ENCODE measurements at regions not wholly inside any gene's neighbourhood (a gene's known extent, or its start where the extent isn't known, plus 50 kb on each side); places are given as distances from the start of the nearest gene placed in this dataset.
"Not testable (repeated sequence)": the region's sequence is repeated elsewhere in the genome, so short reads cannot be mapped to it uniquely, and the experiment has no call there.

- DNase-seq (ENCODE audit: low read depth in 3 of 3): no peak
These were observed 148.3 kb upstream of the ARHGEF26 start for GRCh38 chr3:153972862-153973261.

DNA sequence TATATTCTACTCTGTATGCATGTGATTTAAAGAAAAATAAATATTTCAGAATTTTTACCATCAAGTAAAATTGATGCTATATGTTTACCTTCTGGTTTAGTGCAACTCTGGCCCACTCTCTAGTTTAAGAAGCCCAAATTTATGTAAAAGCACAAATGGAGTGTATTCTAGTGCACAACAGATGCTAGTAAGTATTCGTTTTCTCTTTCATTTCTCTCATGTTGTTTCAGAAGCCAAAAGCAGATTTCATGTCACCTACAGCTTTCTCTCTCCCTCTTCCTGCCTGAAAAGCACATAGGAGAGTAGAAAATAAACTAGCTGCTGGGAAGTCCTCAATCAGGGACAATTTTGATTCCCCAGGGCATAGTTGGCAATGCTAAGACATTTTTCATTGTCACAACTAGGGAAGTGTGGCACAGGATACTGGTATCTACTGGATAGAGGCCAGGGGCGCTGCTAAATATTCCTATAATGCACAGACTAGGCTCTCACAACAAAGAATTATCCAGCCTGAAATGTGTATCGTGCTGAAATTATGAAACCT lies 147.4 kb upstream of the ARHGEF26 start:
- no peak for DNase-seq (ENCODE audit: low read depth in 3 of 3)

- no peak for DNase-seq (ENCODE audit: low read depth in 3 of 3)
These were observed 146.6 kb upstream of the ARHGEF26 start for GRCh38 chr3:153974614-153975013.

DNA sequence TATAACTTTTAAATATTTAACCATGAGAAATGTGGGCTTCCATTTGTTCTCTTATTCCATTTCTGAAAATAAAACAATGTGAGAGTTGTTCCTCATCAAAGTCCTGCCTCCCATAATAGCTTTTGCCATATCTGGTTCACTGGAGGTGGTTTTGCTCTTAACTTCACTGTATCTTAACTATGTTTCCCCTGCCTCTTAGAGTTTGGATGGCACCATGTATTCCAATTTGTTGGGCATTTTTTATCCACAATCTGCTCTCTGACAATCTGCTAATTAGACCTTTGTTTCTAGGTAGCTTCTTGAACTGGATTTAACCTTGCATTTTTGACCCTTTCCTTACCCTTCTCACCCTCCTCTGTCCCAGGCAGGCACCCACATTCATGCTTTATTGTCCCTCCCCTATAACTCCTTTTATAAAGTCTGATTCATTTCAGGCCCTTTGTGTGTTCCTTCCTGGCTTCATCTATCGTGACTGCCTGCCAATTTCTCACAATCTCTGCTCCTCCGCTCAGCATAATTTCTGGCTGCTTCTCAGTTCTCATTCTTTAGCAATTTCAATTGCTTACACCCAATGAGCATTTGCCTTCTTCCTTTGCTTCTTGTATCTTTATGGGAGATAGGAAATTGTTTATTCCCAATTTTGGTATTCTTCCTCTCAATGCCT lies 144.2 kb upstream of the ARHGEF26 start:
- no peak for DNase-seq (ENCODE audit: low read depth in 3 of 3)

DNA sequence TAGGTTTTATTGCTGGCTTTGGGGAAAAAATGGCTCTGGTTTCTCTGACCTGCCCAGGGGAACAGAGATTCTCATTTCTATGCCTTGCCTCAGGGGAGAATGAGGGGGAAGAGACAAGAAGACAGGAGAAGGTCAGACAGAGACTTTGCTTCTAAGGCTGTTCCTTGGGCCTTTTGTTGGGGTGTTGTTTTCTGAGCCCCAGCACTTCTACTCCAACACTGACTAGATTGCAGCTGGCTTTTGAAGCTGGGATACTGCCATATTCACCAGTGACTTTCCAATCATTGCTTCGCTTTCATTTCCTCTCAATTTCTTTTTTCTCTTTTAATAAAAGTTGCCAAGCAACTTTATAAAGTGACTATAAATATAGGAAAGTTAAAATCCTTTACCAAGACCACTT lies 143.2 kb upstream of the ARHGEF26 start:
- no peak for DNase-seq (ENCODE audit: low read depth in 3 of 3)

DNA sequence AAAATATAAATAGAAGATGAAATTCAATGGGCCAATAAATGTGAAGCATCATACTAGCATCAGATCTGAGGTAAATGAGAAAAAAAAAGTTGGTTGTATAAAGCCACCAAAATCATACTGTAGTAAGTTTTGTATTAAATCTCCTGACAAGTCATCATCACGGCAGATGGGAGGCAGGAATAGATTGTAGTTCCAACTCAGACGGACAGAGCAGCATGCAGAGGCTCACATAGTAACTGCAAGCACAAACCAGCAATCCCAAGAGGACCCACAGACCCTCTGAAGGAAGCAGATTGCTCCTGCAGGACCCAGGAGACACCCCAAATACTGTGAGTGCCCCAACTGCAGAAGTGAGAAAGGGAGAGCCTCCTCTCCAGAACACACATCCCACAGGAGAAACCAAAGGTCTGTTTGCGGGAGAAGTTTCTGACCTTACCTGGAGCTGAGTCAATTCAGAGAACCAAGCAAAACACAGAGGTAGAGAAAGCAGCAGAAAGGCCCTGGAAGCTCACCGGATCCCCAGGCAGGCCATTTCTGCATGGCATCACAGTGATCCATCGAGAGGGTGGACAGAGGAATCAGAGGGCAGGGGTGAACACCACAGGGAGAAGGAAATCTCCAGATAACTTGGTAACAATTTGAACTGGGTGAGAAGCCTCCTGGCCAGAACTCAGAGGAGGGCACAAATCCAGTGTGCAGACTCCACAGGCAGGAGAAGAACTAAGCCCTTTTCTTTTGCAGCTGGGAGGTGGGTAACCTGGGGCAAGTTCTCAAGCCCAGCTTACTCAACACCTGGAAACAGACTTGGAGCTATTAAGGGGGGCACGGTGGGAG lies 141.6 kb upstream of the ARHGEF26 start:
- no peak for DNase-seq (ENCODE audit: low read depth in 3 of 3)

DNA sequence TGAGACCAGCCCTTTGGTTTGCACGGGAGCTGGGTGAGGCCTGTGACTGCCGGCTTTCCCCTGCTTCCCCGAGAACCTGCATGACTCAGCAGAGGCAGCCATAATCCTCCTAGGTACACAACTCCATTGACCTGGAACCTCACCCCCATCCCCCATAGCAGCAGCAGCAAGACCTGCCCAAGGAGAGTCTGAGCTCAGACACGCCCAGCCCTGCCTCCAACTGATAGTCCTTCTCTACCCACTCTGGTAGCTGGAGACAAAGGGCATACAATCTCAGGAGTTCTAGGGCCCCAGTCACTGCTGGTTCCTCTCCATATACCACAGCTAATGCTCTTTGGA lies 141.0 kb upstream of the ARHGEF26 start:
- DNase-seq (ENCODE audit: low read depth in 3 of 3): no peak

DNA sequence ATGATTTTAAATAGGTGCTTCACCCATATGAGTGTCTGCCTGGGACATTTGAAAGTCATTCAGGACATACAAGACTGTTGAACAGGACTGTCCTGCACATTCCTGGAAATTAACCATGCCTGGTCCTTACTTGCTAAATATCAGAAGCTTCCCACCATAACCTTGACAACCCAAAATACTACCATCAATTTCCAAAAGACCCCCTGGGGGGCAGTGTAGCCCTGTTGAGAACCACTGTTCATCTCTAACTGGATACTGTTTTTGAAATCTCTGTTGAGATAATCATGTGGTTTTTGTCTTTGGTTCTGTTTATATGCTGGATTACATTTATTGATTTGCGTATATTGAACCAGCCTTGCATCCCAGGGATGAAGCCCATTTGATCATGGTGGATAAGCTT lies 123.8 kb upstream of the ARHGEF26 start:
- not testable (repeated sequence) for DNase-seq (ENCODE audit: low read depth in 3 of 3)

- no peak for DNase-seq (ENCODE audit: low read depth in 3 of 3)
These were observed 117.5 kb upstream of the ARHGEF26 start for GRCh38 chr3:154003649-154004048.

- no peak for DNase-seq (ENCODE audit: low read depth in 3 of 3)
These were observed 110.2 kb upstream of the ARHGEF26 start for GRCh38 chr3:154011036-154011435.

GRCh38 chr3:154013736-154014135 lies 107.5 kb upstream of the ARHGEF26 start:
- DNase-seq (ENCODE audit: low read depth in 3 of 3): no peak

GRCh38 chr3:154015307-154015706 lies 105.9 kb upstream of the ARHGEF26 start:
- no peak for DNase-seq (ENCODE audit: low read depth in 3 of 3)

DNA sequence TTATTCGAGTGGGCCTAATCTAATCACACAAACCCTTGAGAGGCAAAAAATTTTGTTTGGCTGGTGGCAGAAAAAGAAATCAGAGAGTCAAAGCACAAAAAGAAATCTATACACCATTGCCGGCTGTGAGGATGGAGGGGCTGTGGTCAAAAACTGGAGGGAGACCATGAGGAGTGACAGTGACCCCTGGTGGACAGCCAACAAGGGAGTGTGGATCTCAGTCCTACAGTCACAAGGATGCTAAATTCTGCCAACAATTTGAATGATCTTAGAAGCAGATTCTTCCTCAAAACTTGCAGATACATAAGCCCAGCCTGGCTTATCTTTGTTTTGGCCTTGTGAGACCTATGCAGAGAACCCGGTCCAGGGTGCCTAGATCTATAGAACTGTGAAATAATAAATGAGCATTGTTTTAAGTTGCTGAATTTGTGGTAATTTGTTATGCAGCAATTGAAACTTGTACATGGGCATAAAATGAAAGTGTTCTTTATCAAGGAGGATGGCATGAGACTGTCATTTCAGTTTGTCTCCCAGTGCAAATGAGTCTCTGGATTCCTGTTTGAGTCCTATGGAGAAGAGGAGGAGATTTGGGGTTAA lies 103.0 kb upstream of the ARHGEF26 start:
- peak in 1 of 3 experiments; percentile 7 for DNase-seq (ENCODE audit: low read depth in 3 of 3)

- DNase-seq (ENCODE audit: low read depth in 3 of 3): no peak
These were observed 98.6 kb upstream of the ARHGEF26 start for GRCh38 chr3:154022606-154023005.

- no peak for DNase-seq (ENCODE audit: low read depth in 3 of 3)
These were observed 98.0 kb upstream of the ARHGEF26 start for GRCh38 chr3:154023148-154023547.

GRCh38 chr3:154025007-154025406 lies 96.2 kb upstream of the ARHGEF26 start:
- no peak for DNase-seq (ENCODE audit: low read depth in 3 of 3)

GRCh38 chr3:154029926-154030325 lies 91.3 kb upstream of the ARHGEF26 start:
- no peak for DNase-seq (ENCODE audit: low read depth in 3 of 3)

- no peak for DNase-seq (ENCODE audit: low read depth in 3 of 3)
These were observed 86.3 kb upstream of the ARHGEF26 start for GRCh38 chr3:154034797-154035330.

DNA sequence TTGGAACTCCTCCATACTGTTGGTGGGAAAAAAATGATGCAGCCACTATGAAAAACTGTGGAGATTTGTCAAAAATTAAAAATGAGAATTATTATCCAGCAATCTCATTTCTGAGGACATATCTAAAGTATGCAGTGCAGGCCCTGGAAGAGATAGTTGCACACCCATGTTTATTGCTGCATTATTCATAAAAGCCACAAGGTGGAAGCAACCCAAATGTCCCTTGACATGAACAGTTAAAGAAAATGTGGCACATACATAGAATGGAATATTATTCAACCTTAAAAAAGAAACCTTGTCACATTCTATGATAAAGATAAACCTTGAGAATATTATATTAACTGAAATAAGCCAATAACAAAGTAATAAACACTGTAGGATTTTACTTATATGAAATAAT lies 80.9 kb upstream of the ARHGEF26 start:
- no peak for DNase-seq (ENCODE audit: low read depth in 3 of 3)

- DNase-seq (ENCODE audit: low read depth in 3 of 3): no peak
These were observed 76.5 kb upstream of the ARHGEF26 start for GRCh38 chr3:154044671-154045070.

- no peak for DNase-seq (ENCODE audit: low read depth in 3 of 3)
These were observed 71.0 kb upstream of the ARHGEF26 start for GRCh38 chr3:154050216-154050615.

DNA sequence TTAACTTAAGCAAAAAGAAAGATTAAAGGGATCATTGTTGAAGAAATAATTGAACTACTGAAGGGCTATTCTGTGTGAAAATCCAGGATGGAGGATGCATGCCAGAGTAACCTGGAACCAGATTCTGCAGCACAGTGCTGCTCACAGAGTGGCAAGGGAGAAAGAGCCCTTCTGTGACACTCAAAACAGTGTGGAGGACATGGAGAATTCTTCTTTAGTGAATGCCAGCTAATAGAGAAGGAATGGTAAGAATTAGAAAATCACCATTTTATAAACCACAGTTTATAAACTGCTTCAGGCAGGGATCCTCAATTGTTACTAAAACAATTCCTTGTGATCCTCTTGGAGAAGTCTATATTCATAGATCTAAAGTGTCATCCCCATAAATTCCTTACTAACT lies 70.4 kb upstream of the ARHGEF26 start:
- DNase-seq (ENCODE audit: low read depth in 3 of 3): no peak

DNA sequence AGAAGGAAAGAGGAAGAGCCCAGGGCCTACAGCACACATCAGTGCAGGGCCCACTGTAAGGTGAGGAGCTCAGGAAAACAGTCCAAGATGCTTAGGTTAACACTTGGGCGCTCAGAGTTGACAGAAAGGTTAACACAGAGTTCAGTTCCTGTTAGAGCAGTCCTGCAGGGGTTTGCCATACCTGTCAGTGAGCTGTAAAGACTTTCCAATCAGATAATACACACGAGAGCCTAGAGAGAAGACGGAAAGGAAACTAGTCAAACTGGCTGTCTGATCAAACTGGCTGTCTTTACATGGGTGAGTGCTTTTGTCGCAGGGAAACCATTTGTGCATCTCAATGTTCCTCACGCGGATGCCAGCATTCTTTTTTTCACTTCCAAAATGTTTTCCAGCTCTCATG lies 61.4 kb upstream of the ARHGEF26 start:
- DNase-seq (ENCODE audit: low read depth in 3 of 3): no peak

Data from stimulated activated CD4-positive, alpha-beta T cell treated with anti-CD3 and anti-CD28 coated beads, TNF-alpha, amount 100 ng/mL, for 4 hours (primary cell).